ENCODE measurements at regions not wholly inside any gene's neighbourhood (a gene's known extent, or its start where the extent isn't known, plus 50 kb on each side); places are given as distances from the start of the nearest gene placed in this dataset.
"Not testable (repeated sequence)": the region's sequence is repeated elsewhere in the genome, so short reads cannot be mapped to it uniquely, and the experiment has no call there.

- Histone ChIP-seq H3K4me3 (ENCODE audit: low read depth in 1 of 2, low read length in 2 of 2) (no peak overlapping the region), H3K27ac (ENCODE audit: low read depth, low read length) (no peak overlapping the region), H3K36me3 (ENCODE audit: control insufficient read depth in 1 of 2, insufficient read depth in 2 of 2, low read length in 2 of 2) (no peaks in the 10 kb centered on the region), H3K27me3 (ENCODE audit: control insufficient read depth in 1 of 2, insufficient read depth in 2 of 2, low read length in 2 of 2) (no peaks in the 10 kb centered on the region), H3K9me3 (ENCODE audit: control insufficient read depth in 1 of 2, low read length in 2 of 2) (no peaks in the 10 kb centered on the region), H3K9ac (ENCODE audit: low read depth in 1 of 2, low read length in 2 of 2) (no peak overlapping the region), H3K4me1 (ENCODE audit: control insufficient read depth in 1 of 2, insufficient read depth in 2 of 2, low read length in 2 of 2) (no peaks in the 10 kb centered on the region)
These were observed 332.8 kb upstream of the PUDP start for GRCh38 chrX:7480721-7481120.

GRCh38 chrX:7462110-7462509 is 314.2 kb upstream of the PUDP start:
- H3K27ac ChIP-seq (ENCODE audit: low read depth, low read length): no peak overlapping the region
- H3K4me3 ChIP-seq (ENCODE audit: low read depth in 1 of 2, low read length in 2 of 2): no peak overlapping the region
- no peaks in the 10 kb centered on the region for H3K36me3 ChIP-seq (ENCODE audit: control insufficient read depth in 1 of 2, insufficient read depth in 2 of 2, low read length in 2 of 2)
- H3K9me3 ChIP-seq (ENCODE audit: control insufficient read depth in 1 of 2, low read length in 2 of 2): no peaks in the 10 kb centered on the region
- no peaks in the 10 kb centered on the region for H3K4me1 ChIP-seq (ENCODE audit: control insufficient read depth in 1 of 2, insufficient read depth in 2 of 2, low read length in 2 of 2)
- no peak overlapping the region for H3K9ac ChIP-seq (ENCODE audit: low read depth in 1 of 2, low read length in 2 of 2)
- no peaks in the 10 kb centered on the region for H3K27me3 ChIP-seq (ENCODE audit: control insufficient read depth in 1 of 2, insufficient read depth in 2 of 2, low read length in 2 of 2)

GRCh38 chrX:7461051-7461450 is 313.1 kb upstream of the PUDP start:
- H3K36me3 ChIP-seq (ENCODE audit: control insufficient read depth in 1 of 2, insufficient read depth in 2 of 2, low read length in 2 of 2); H3K27ac ChIP-seq (ENCODE audit: low read depth, low read length); H3K4me1 ChIP-seq (ENCODE audit: control insufficient read depth in 1 of 2, insufficient read depth in 2 of 2, low read length in 2 of 2); H3K4me3 ChIP-seq (ENCODE audit: low read depth in 1 of 2, low read length in 2 of 2); H3K9me3 ChIP-seq (ENCODE audit: control insufficient read depth in 1 of 2, low read length in 2 of 2); H3K9ac ChIP-seq (ENCODE audit: low read depth in 1 of 2, low read length in 2 of 2); H3K27me3 ChIP-seq (ENCODE audit: control insufficient read depth in 1 of 2, insufficient read depth in 2 of 2, low read length in 2 of 2): not testable (repeated sequence)

GRCh38 chrX:7447801-7448499 is 300.0 kb upstream of the PUDP start:
- Histone ChIP-seq H3K9ac (ENCODE audit: low read depth in 1 of 2, low read length in 2 of 2) (no peak overlapping the region), H3K27me3 (ENCODE audit: control insufficient read depth in 1 of 2, insufficient read depth in 2 of 2, low read length in 2 of 2) (no peaks in the 10 kb centered on the region), H3K4me3 (ENCODE audit: low read depth in 1 of 2, low read length in 2 of 2) (no peak overlapping the region), H3K27ac (ENCODE audit: low read depth, low read length) (no peak overlapping the region), H3K9me3 (ENCODE audit: control insufficient read depth in 1 of 2, low read length in 2 of 2) (no peaks in the 10 kb centered on the region), H3K36me3 (ENCODE audit: control insufficient read depth in 1 of 2, insufficient read depth in 2 of 2, low read length in 2 of 2) (no peaks in the 10 kb centered on the region), H3K4me1 (ENCODE audit: control insufficient read depth in 1 of 2, insufficient read depth in 2 of 2, low read length in 2 of 2) (no peaks in the 10 kb centered on the region)

GRCh38 chrX:7446815-7447214 is 298.9 kb upstream of the PUDP start:
- H3K9ac ChIP-seq (ENCODE audit: low read depth in 1 of 2, low read length in 2 of 2): no peak overlapping the region
- no peaks in the 10 kb centered on the region for H3K9me3 ChIP-seq (ENCODE audit: control insufficient read depth in 1 of 2, low read length in 2 of 2)
- no peaks in the 10 kb centered on the region for H3K36me3 ChIP-seq (ENCODE audit: control insufficient read depth in 1 of 2, insufficient read depth in 2 of 2, low read length in 2 of 2)
- no peaks in the 10 kb centered on the region for H3K4me1 ChIP-seq (ENCODE audit: control insufficient read depth in 1 of 2, insufficient read depth in 2 of 2, low read length in 2 of 2)
- H3K27ac ChIP-seq (ENCODE audit: low read depth, low read length): no peak overlapping the region
- no peaks in the 10 kb centered on the region for H3K27me3 ChIP-seq (ENCODE audit: control insufficient read depth in 1 of 2, insufficient read depth in 2 of 2, low read length in 2 of 2)
- no peak overlapping the region for H3K4me3 ChIP-seq (ENCODE audit: low read depth in 1 of 2, low read length in 2 of 2)

GRCh38 chrX:7444967-7445366 is 297.0 kb upstream of the PUDP start:
- H3K9ac ChIP-seq (ENCODE audit: low read depth in 1 of 2, low read length in 2 of 2): no peak overlapping the region
- H3K36me3 ChIP-seq (ENCODE audit: control insufficient read depth in 1 of 2, insufficient read depth in 2 of 2, low read length in 2 of 2): no peaks in the 10 kb centered on the region
- no peaks in the 10 kb centered on the region for H3K9me3 ChIP-seq (ENCODE audit: control insufficient read depth in 1 of 2, low read length in 2 of 2)
- no peak overlapping the region for H3K4me3 ChIP-seq (ENCODE audit: low read depth in 1 of 2, low read length in 2 of 2)
- H3K27ac ChIP-seq (ENCODE audit: low read depth, low read length): no peak overlapping the region
- H3K4me1 ChIP-seq (ENCODE audit: control insufficient read depth in 1 of 2, insufficient read depth in 2 of 2, low read length in 2 of 2): no peaks in the 10 kb centered on the region
- H3K27me3 ChIP-seq (ENCODE audit: control insufficient read depth in 1 of 2, insufficient read depth in 2 of 2, low read length in 2 of 2): no peaks in the 10 kb centered on the region

GRCh38 chrX:7441586-7441985 is 293.6 kb upstream of the PUDP start:
- Histone ChIP-seq H3K36me3 (ENCODE audit: control insufficient read depth in 1 of 2, insufficient read depth in 2 of 2, low read length in 2 of 2) (no peaks in the 10 kb centered on the region), H3K4me3 (ENCODE audit: low read depth in 1 of 2, low read length in 2 of 2) (no peak overlapping the region), H3K9ac (ENCODE audit: low read depth in 1 of 2, low read length in 2 of 2) (no peak overlapping the region)

GRCh38 chrX:7435822-7436221 is 287.9 kb upstream of the PUDP start:
- H3K27ac ChIP-seq (ENCODE audit: low read depth, low read length): no peak overlapping the region
- no peaks in the 10 kb centered on the region for H3K9me3 ChIP-seq (ENCODE audit: control insufficient read depth in 1 of 2, low read length in 2 of 2)

More at GRCh38 chrX:7441586-7441985, 293.6 kb upstream of the PUDP start:
- no peak overlapping the region for H3K27ac ChIP-seq (ENCODE audit: low read depth, low read length)
- H3K4me1 ChIP-seq (ENCODE audit: control insufficient read depth in 1 of 2, insufficient read depth in 2 of 2, low read length in 2 of 2): no peaks in the 10 kb centered on the region
- no peaks in the 10 kb centered on the region for H3K9me3 ChIP-seq (ENCODE audit: control insufficient read depth in 1 of 2, low read length in 2 of 2)
- no peaks in the 10 kb centered on the region for H3K27me3 ChIP-seq (ENCODE audit: control insufficient read depth in 1 of 2, insufficient read depth in 2 of 2, low read length in 2 of 2)

GRCh38 chrX:7432901-7433300 is 284.9 kb upstream of the PUDP start:
- Histone ChIP-seq H3K36me3 (ENCODE audit: control insufficient read depth in 1 of 2, insufficient read depth in 2 of 2, low read length in 2 of 2) (no peaks in the 10 kb centered on the region), H3K27me3 (ENCODE audit: control insufficient read depth in 1 of 2, insufficient read depth in 2 of 2, low read length in 2 of 2) (no peaks in the 10 kb centered on the region), H3K27ac (ENCODE audit: low read depth, low read length) (no peak overlapping the region), H3K9ac (ENCODE audit: low read depth in 1 of 2, low read length in 2 of 2) (no peak overlapping the region), H3K4me1 (ENCODE audit: control insufficient read depth in 1 of 2, insufficient read depth in 2 of 2, low read length in 2 of 2) (no peaks in the 10 kb centered on the region), H3K9me3 (ENCODE audit: control insufficient read depth in 1 of 2, low read length in 2 of 2) (no peaks in the 10 kb centered on the region), H3K4me3 (ENCODE audit: low read depth in 1 of 2, low read length in 2 of 2) (no peak overlapping the region)

More at GRCh38 chrX:7435822-7436221, 287.9 kb upstream of the PUDP start:
- Histone ChIP-seq H3K4me1 (ENCODE audit: control insufficient read depth in 1 of 2, insufficient read depth in 2 of 2, low read length in 2 of 2) (no peaks in the 10 kb centered on the region), H3K36me3 (ENCODE audit: control insufficient read depth in 1 of 2, insufficient read depth in 2 of 2, low read length in 2 of 2) (no peaks in the 10 kb centered on the region), H3K4me3 (ENCODE audit: low read depth in 1 of 2, low read length in 2 of 2) (no peak overlapping the region), H3K9ac (ENCODE audit: low read depth in 1 of 2, low read length in 2 of 2) (no peak overlapping the region), H3K27me3 (ENCODE audit: control insufficient read depth in 1 of 2, insufficient read depth in 2 of 2, low read length in 2 of 2) (no peaks in the 10 kb centered on the region)

- H3K9me3 ChIP-seq (ENCODE audit: control insufficient read depth in 1 of 2, low read length in 2 of 2): no peaks in the 10 kb centered on the region
- H3K27me3 ChIP-seq (ENCODE audit: control insufficient read depth in 1 of 2, insufficient read depth in 2 of 2, low read length in 2 of 2): no peaks in the 10 kb centered on the region
- no peaks in the 10 kb centered on the region for H3K36me3 ChIP-seq (ENCODE audit: control insufficient read depth in 1 of 2, insufficient read depth in 2 of 2, low read length in 2 of 2)
- no peaks in the 10 kb centered on the region for H3K4me1 ChIP-seq (ENCODE audit: control insufficient read depth in 1 of 2, insufficient read depth in 2 of 2, low read length in 2 of 2)
- H3K4me3 ChIP-seq (ENCODE audit: low read depth in 1 of 2, low read length in 2 of 2): no peak overlapping the region
- H3K27ac ChIP-seq (ENCODE audit: low read depth, low read length): no peak overlapping the region
- no peak overlapping the region for H3K9ac ChIP-seq (ENCODE audit: low read depth in 1 of 2, low read length in 2 of 2)
These were observed 272.8 kb upstream of the PUDP start for GRCh38 chrX:7420717-7421116.

GRCh38 chrX:7414753-7415152 is 266.8 kb upstream of the PUDP start:
- Histone ChIP-seq H3K9me3 (ENCODE audit: control insufficient read depth in 1 of 2, low read length in 2 of 2) (no peaks in the 10 kb centered on the region), H3K4me3 (ENCODE audit: low read depth in 1 of 2, low read length in 2 of 2) (no peak overlapping the region), H3K36me3 (ENCODE audit: control insufficient read depth in 1 of 2, insufficient read depth in 2 of 2, low read length in 2 of 2) (no peaks in the 10 kb centered on the region), H3K27ac (ENCODE audit: low read depth, low read length) (no peak overlapping the region), H3K27me3 (ENCODE audit: control insufficient read depth in 1 of 2, insufficient read depth in 2 of 2, low read length in 2 of 2) (no peaks in the 10 kb centered on the region), H3K9ac (ENCODE audit: low read depth in 1 of 2, low read length in 2 of 2) (no peak overlapping the region), H3K4me1 (ENCODE audit: control insufficient read depth in 1 of 2, insufficient read depth in 2 of 2, low read length in 2 of 2) (no peaks in the 10 kb centered on the region)

Data from duodenal mucosa (tissue), 2 donors.